Neural cell (in vitro differentiated cells): ENCODE measurements at regions not wholly inside any gene's neighbourhood (a gene's known extent, or its start where the extent isn't known, plus 50 kb on each side); places are given as distances from the start of the nearest gene placed in this dataset.

ENCODE experiments used
- H2AFZ ChIP-seq: fragments of 200-600, 300-800 bp; sonication (generic), shearing (Covaris generic); 2 replicates; pipeline ENCODE4 v1.6.0; 2014; ENCODE audit warnings: low read depth, mild to moderate bottlenecking, antibody characterized with exemption, low read length, moderate library complexity
- H3F3A ChIP-seq: fragments of 200-600 bp; shearing (Covaris generic); 2 replicates; pipeline ENCODE4 v1.6.1; 2016; ENCODE audit warnings: mild to moderate bottlenecking, moderate library complexity, mixed read lengths, antibody characterized with exemption, low read length; ENCODE audit not compliant: insufficient read depth, poor library complexity, severe bottlenecking
- H3K27ac ChIP-seq: fragments of 200-600, 300-800 bp; sonication (generic), shearing (Covaris generic); 2 replicates; pipeline ENCODE4 v1.5.1; 2014; ENCODE audit warnings: mild to moderate bottlenecking, low read length, moderate library complexity
- H3K27me3 ChIP-seq: fragments of 300-800, 200-600 bp; sonication (generic), shearing (Covaris generic); 2 replicates; pipeline ENCODE4 v1.6.0; 2014; ENCODE audit warnings: mild to moderate bottlenecking, low read depth, low read length, moderate library complexity; ENCODE audit not compliant: insufficient read depth
- H3K36me3 ChIP-seq: fragments of 300-800, 200-600 bp; sonication (generic), shearing (Covaris generic); 2 replicates; pipeline ENCODE4 v1.5.1; 2014; ENCODE audit warnings: mild to moderate bottlenecking, antibody characterized with exemption, low read length, moderate library complexity; ENCODE audit not compliant: insufficient read depth
- H3K4me2 ChIP-seq: fragments of 300-800, 200-600 bp; sonication (generic), shearing (Covaris generic); 2 replicates; pipeline ENCODE4 v1.6.0; 2014; ENCODE audit warnings: mild to moderate bottlenecking, low read length
- H3K4me3 ChIP-seq: fragments of 300-800, 200-600 bp; sonication (generic), shearing (Covaris generic); 2 replicates; pipeline ENCODE4 v1.5.1; 2014; ENCODE audit warnings: mild to moderate bottlenecking, low read length, moderate library complexity
- H3K79me2 ChIP-seq: fragments of 200-600 bp; shearing (Covaris generic); replicated peaks from 2 replicates; pipeline ENCODE4 v1.6.0; 2014; ENCODE audit warnings: mild to moderate bottlenecking, low read length, moderate library complexity; ENCODE audit not compliant: insufficient read depth
- H3K9ac ChIP-seq: fragments of 300-800, 200-600 bp; sonication (generic), shearing (Covaris generic); 2 replicates; pipeline ENCODE4 v1.6.1; 2016; ENCODE audit warnings: mild to moderate bottlenecking, low read length, mixed read lengths
- H3K9me2 ChIP-seq: fragments of 200-600 bp; shearing (Covaris generic); 2 replicates; pipeline ENCODE4 v1.6.1; 2016; ENCODE audit warnings: mild to moderate bottlenecking, low read length, mixed read lengths; ENCODE audit not compliant: insufficient read depth
- H3K9me3 ChIP-seq: fragments of 200-600, 300-800 bp; sonication (generic), shearing (Covaris generic); 2 replicates; pipeline ENCODE4 v1.6.1; 2016; ENCODE audit warnings: mild to moderate bottlenecking, mixed run types, low read length, moderate library complexity, mixed read lengths
- H4K20me1 ChIP-seq: fragments of 200-600 bp; shearing (Covaris generic); 2 replicates; pipeline ENCODE4 v1.6.1; 2016; ENCODE audit warnings: mild to moderate bottlenecking, mixed run types; ENCODE audit not compliant: insufficient read depth
- EP300 ChIP-seq: fragments of 450-650 bp; conservative IDR thresholded peaks from 2 replicates; pipeline ENCODE4 v1.6.1; 2014; ENCODE audit warnings: antibody characterized with exemption, mild to moderate bottlenecking, moderate library complexity; ENCODE audit not compliant: poor library complexity, severe bottlenecking
- EZH2 ChIP-seq: fragments of 200-600, 300-800 bp; shearing (Covaris generic), sonication (generic); IDR thresholded peaks from 2 replicates; pipeline ENCODE4 v1.6.1; 2014; ENCODE audit warnings: antibody characterized with exemption, low read length, borderline replicate concordance, mild to moderate bottlenecking; ENCODE audit not compliant: insufficient read depth, poor library complexity, severe bottlenecking
- MXI1 ChIP-seq: fragments of 450-650 bp; conservative IDR thresholded peaks from 2 replicates; pipeline ENCODE4 v1.6.1; 2014; ENCODE audit warnings: antibody characterized with exemption, mild to moderate bottlenecking; ENCODE audit not compliant: poor library complexity, severe bottlenecking
- POLR2AphosphoS5 ChIP-seq: IDR thresholded peaks from 2 replicates; pipeline ENCODE4 v1.6.1; 2012
- RAD21 ChIP-seq: fragments of 450-650 bp; conservative IDR thresholded peaks from 2 replicates; pipeline ENCODE4 v1.6.1; 2014; ENCODE audit warnings: antibody characterized with exemption, mild to moderate bottlenecking, moderate library complexity
- SMC3 ChIP-seq: fragments of 450-650 bp; conservative IDR thresholded peaks from 2 replicates; pipeline ENCODE4 v1.6.1; 2014; ENCODE audit warnings: antibody characterized with exemption, mild to moderate bottlenecking, moderate library complexity; ENCODE audit not compliant: poor library complexity
- TAF1 ChIP-seq: IDR thresholded peaks from 2 replicates; pipeline ENCODE4 v1.6.1; 2012; ENCODE audit warnings: low read depth
- TF ChIP-seq, protein P1 (sequence below): fragments of 450-650 bp; IDR thresholded peaks from 2 replicates; pipeline ENCODE4 v1.5.1; 2014; ENCODE audit warnings: antibody characterized with exemption, mild to moderate bottlenecking, moderate library complexity; ENCODE audit not compliant: poor library complexity, severe bottlenecking
- TF ChIP-seq, protein P2 (sequence below): IDR thresholded peaks from 2 replicates; pipeline ENCODE4 v1.6.1; 2012; ENCODE audit warnings: borderline replicate concordance

DNA sequence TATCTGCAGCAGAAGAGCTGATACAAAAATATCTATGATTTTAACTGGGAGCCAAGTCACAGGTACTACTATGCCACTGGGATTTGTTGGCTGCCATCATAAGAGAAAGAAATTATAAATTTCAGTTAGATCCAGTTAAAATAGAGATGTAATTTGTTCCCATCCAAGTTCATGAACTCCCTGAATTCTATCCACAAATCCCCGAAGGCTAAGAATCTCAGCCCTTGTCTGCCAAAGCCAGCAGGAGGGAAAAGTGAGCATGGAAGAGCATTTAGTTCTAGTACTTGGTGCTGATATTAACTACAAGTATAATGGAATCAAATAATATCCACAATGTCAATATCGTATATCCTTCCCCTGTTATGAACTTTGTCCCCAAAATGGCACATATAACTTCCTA is 801.1 kb upstream of the CXADR start:
- no peak overlapping the region for H3K27ac ChIP-seq
- no peaks in the 10 kb centered on the region for H4K20me1 ChIP-seq
- H3K27me3 ChIP-seq = no peaks in the 10 kb centered on the region
- no peaks in the 10 kb centered on the region for H3F3A ChIP-seq
- no peak overlapping the region for H3K4me2 ChIP-seq
- H3K9ac ChIP-seq = no peak overlapping the region
- no peaks in the 10 kb centered on the region for H3K9me2 ChIP-seq
- H3K4me3 ChIP-seq = no peak overlapping the region
- H2AFZ ChIP-seq = no peak overlapping the region
- TF ChIP-seq POLR2AphosphoS5 (no peak), EP300 (no peak), TAF1 (no peak), EZH2 (no peak), MXI1 (no peak), RAD21 (no peak), SMC3 (no peak)
- TF ChIP-seq, protein P1, sequence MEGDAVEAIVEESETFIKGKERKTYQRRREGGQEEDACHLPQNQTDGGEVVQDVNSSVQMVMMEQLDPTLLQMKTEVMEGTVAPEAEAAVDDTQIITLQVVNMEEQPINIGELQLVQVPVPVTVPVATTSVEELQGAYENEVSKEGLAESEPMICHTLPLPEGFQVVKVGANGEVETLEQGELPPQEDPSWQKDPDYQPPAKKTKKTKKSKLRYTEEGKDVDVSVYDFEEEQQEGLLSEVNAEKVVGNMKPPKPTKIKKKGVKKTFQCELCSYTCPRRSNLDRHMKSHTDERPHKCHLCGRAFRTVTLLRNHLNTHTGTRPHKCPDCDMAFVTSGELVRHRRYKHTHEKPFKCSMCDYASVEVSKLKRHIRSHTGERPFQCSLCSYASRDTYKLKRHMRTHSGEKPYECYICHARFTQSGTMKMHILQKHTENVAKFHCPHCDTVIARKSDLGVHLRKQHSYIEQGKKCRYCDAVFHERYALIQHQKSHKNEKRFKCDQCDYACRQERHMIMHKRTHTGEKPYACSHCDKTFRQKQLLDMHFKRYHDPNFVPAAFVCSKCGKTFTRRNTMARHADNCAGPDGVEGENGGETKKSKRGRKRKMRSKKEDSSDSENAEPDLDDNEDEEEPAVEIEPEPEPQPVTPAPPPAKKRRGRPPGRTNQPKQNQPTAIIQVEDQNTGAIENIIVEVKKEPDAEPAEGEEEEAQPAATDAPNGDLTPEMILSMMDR = no peak
- TF ChIP-seq, protein P2, sequence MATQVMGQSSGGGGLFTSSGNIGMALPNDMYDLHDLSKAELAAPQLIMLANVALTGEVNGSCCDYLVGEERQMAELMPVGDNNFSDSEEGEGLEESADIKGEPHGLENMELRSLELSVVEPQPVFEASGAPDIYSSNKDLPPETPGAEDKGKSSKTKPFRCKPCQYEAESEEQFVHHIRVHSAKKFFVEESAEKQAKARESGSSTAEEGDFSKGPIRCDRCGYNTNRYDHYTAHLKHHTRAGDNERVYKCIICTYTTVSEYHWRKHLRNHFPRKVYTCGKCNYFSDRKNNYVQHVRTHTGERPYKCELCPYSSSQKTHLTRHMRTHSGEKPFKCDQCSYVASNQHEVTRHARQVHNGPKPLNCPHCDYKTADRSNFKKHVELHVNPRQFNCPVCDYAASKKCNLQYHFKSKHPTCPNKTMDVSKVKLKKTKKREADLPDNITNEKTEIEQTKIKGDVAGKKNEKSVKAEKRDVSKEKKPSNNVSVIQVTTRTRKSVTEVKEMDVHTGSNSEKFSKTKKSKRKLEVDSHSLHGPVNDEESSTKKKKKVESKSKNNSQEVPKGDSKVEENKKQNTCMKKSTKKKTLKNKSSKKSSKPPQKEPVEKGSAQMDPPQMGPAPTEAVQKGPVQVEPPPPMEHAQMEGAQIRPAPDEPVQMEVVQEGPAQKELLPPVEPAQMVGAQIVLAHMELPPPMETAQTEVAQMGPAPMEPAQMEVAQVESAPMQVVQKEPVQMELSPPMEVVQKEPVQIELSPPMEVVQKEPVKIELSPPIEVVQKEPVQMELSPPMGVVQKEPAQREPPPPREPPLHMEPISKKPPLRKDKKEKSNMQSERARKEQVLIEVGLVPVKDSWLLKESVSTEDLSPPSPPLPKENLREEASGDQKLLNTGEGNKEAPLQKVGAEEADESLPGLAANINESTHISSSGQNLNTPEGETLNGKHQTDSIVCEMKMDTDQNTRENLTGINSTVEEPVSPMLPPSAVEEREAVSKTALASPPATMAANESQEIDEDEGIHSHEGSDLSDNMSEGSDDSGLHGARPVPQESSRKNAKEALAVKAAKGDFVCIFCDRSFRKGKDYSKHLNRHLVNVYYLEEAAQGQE = no peak
- no peaks in the 10 kb centered on the region for H3K79me2 ChIP-seq
- H3K36me3 ChIP-seq = no peaks in the 10 kb centered on the region
- no peaks in the 10 kb centered on the region for H3K9me3 ChIP-seq

DNA sequence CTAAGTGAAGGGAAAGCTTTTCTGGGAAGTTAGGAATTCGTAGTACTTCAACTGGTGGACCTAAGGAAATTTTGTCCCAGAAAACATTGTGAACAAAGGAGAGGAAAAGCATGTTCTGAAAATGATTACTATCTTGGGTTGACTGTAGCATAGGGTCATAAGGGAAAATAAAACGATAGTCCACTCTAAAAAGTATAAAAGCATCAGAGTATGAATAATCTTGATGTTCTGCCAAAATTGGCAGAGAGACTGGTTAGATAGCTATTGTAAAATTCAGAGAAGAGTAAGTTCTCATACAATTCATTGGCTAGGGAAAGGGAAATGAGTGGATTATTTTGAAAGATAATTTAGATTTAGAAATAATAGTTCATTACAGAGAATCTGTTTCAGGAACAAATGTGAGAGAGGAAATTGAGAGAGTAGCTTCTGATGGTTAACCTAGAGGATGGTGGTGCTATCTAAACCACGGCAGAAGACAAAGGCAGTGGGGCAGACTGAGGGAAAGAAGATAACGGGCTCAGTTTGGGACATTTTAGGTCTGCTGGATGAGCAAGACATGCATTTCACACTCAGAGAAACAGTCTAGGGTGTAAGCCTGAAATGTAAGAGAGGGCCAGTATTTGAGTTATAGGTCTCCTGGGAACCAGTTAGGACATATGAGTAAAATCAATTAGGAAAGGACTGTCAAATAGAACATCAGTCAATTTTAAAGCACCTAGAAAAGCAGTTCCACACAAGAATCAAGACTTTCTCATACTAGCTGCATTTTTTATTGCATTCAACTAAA is 799.3 kb upstream of the CXADR start:
- no peak overlapping the region for H3K4me2 ChIP-seq
- H3K9me3 ChIP-seq = no peaks in the 10 kb centered on the region
- no peaks in the 10 kb centered on the region for H3K79me2 ChIP-seq
- no peaks in the 10 kb centered on the region for H4K20me1 ChIP-seq
- no peaks in the 10 kb centered on the region for H3K9me2 ChIP-seq
- H3K9ac ChIP-seq = no peak overlapping the region
- H2AFZ ChIP-seq = no peak overlapping the region
- H3F3A ChIP-seq = no peaks in the 10 kb centered on the region
- H3K27me3 ChIP-seq = no peaks in the 10 kb centered on the region
- TF ChIP-seq MXI1 = no peak
- TF ChIP-seq SMC3 = no peak
- TF ChIP-seq RAD21 = no peak
- TF ChIP-seq, protein P1 = no peak
- TF ChIP-seq TAF1 = no peak
- no peak for TF ChIP-seq POLR2AphosphoS5
- no peak for TF ChIP-seq EP300
- H3K27ac ChIP-seq = no peak overlapping the region
- no peaks in the 10 kb centered on the region for H3K36me3 ChIP-seq
- H3K4me3 ChIP-seq = no peak overlapping the region
